GM13976 (cell line): ENCODE measurements at regions not wholly inside any gene's neighbourhood (a gene's known extent, or its start where the extent isn't known, plus 50 kb on each side); places are given as distances from the start of the nearest gene placed in this dataset.

ENCODE experiments used
- DNase-seq: peaks from one replicate; pipeline ENCODE4 v3.0.0; 2012; ENCODE audit warnings: low spot score
- in situ Hi-C: fragments of 300-500 bp; cut with MboI; formaldehyde crosslinking; loops from one replicate; pipeline ENCODE4 v1.12.0; 2022; ENCODE audit warnings: low sequenced_read_pairs, mixed read lengths, inconsistent platforms; ENCODE audit not compliant: unreplicated experiment
- TF ChIP-seq, protein P1 (sequence below): IDR thresholded peaks from 2 replicates; pipeline ENCODE4 v1.5.1; 2012; ENCODE audit warnings: borderline replicate concordance, mild to moderate bottlenecking; ENCODE audit not compliant: insufficient read depth; ENCODE audit errors: extremely low read depth, missing control alignments, control extremely low read depth

DNA sequence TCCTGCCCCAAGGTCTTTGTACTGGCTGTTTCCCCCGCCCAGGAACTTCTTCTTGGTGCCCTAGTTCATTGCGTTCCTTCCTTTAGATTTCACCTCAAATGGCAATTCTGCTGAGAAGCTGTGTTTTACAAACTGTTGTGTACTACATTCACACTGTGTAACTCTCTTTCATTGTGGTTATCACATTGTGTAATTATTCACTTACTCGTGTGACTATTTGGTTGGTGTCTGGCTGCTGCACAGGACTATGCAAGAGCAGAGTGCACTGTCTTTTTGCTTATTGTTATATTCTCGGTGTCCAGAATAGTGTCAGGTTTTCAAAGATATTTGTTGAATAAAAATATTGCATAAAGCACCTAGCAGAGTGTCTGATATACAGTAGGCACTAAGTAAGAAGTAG, 177.2 kb upstream of the PRICKLE1 start:
- DNase-seq = no peak

DNA sequence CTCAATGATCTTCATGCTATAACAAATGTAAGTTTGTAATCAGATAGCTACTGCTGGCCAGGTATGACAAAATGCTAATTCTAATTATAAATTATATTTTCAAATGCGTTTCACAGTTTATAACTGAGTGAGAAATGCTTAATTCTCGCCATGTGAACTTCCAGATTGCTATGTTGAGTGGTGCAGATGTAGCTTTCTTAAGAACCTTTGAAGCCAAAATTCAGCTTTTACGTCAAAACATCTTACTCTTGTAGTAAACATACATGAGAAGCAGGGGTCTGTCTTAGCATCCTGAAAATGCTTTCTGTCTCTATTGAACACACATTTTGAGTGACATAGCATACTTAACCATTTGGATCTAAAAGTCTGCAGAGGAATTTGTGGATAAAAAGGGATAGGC, 176.5 kb upstream of the PRICKLE1 start:
- in situ Hi-C loops = no loop called here
- TF ChIP-seq, protein P1, sequence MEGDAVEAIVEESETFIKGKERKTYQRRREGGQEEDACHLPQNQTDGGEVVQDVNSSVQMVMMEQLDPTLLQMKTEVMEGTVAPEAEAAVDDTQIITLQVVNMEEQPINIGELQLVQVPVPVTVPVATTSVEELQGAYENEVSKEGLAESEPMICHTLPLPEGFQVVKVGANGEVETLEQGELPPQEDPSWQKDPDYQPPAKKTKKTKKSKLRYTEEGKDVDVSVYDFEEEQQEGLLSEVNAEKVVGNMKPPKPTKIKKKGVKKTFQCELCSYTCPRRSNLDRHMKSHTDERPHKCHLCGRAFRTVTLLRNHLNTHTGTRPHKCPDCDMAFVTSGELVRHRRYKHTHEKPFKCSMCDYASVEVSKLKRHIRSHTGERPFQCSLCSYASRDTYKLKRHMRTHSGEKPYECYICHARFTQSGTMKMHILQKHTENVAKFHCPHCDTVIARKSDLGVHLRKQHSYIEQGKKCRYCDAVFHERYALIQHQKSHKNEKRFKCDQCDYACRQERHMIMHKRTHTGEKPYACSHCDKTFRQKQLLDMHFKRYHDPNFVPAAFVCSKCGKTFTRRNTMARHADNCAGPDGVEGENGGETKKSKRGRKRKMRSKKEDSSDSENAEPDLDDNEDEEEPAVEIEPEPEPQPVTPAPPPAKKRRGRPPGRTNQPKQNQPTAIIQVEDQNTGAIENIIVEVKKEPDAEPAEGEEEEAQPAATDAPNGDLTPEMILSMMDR = no peak
- no peak for DNase-seq

More for the DNA sequence above, 177.2 kb upstream of the PRICKLE1 start:
- TF ChIP-seq, protein P1 = no peak
- in situ Hi-C loops = no loop called here

GRCh38 chr12:42763682-42764081, 174.1 kb upstream of the PRICKLE1 start:
- in situ Hi-C loops = no loop called here
- no peak for DNase-seq
- TF ChIP-seq, protein P1 = no peak

DNA sequence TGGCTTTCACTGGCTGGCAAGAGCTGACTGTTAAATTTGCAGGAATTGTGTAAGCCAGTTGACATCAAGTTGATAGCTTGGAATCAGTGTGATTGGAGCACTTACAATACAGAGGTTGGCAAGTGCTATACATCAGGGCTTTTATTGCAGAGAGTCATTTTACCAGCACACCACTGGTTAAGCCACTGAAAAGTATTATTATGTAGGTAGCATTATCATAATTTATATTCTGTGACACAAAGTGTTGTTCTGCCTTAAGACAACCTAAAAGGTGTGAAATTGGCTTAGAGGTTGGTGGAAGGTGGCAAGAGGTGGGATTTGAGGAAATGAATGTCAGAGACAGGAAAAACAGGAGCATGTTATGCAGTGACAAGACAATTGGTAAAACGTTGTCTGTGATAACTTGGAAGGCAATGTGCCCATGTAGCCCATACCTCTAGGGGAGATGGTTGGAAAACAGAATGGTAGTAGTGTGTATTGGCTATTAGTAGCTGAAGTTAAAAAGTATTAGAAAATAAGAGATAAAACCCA, 172.9 kb upstream of the PRICKLE1 start:
- TF ChIP-seq, protein P1 = no peak
- in situ Hi-C loops = no loop called here
- no peak for DNase-seq

DNA sequence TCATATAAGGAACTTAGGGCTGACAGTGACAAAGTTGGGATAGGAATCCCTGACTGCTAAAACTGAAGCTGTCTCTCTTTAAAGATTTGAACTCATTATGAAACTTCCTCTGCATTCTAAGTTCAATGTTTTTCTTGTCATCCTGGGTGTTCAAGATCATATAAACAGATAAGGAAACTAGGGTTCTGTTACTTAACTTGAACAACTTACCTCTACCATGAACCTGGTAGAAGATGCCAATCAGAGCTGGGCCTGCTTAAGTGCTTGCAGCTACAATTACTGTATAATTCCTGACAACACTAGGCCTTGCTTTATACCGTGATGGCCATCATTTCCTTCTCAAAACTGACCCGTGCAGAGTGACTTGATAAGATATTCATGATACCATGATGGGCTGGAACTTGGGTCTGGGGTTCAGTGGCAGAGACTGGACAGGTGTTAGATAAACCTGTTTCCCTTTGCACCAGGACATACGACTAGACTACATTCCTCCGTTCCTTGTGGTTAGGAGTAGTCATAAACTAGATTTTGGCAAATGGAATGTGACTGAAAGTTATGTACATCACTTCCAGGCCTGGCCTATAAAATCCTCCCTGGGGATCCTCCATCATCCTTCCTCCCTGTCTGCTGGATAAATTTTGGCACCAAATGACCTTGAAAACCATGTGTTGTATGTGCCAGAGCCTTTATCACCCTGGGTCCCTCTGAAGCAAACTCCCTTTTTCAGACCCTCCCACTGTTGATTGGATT, 172.2 kb upstream of the PRICKLE1 start:
- in situ Hi-C loops = no loop called here
- TF ChIP-seq, protein P1 = no peak
- no peak for DNase-seq

DNA sequence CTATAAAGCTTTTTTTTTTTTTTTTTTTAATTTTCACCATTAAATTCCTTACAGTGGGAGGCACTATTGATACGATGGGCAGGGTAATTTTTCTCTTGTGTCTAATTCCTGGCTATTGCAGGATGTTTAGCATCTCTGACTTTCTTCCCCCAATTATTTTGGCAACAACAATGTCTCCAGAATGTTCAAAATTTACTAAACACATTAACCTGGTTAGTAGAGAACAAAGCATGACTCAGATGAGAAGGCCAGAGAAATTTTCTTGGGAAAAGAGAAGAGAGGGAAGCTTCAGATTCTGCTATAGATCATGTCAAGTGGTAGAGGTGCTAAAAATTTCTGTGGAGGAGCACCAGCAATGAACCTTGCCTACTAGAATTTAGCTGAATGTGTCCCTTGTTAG, 171.5 kb upstream of the PRICKLE1 start:
- in situ Hi-C loops = no loop called here
- DNase-seq = no peak
- TF ChIP-seq, protein P1 = no peak
